GM12878 (cell line): ENCODE measurements at regions not wholly inside any gene's neighbourhood (a gene's known extent, or its start where the extent isn't known, plus 50 kb on each side); places are given as distances from the start of the nearest gene placed in this dataset.

ENCODE experiments used
- CTCF ChIP-seq, 3 experiments: IDR thresholded peaks in 2 of 3; conservative IDR thresholded peaks in 1 of 3; 2 replicates each; pipeline ENCODE4 v1.5.1; 2011; ENCODE audit warnings: low read depth in 3 of 3, low read length in 3 of 3, mild to moderate bottlenecking in 3 of 3, control low read depth in 2 of 3, moderate library complexity in 2 of 3, inconsistent platforms in 1 of 3, mixed read lengths in 1 of 3; ENCODE audit not compliant: control insufficient read depth in 2 of 3, insufficient read depth in 1 of 3; ENCODE audit errors: extremely low read depth in 1 of 3
- EP300 ChIP-seq, 2 experiments: fragments of 150-350 bp in 1 of 2; IDR thresholded peaks; 2 replicates each; pipeline ENCODE4 v1.6.1; 2011 to 2012; ENCODE audit warnings: low read depth in 2 of 2, low read length in 2 of 2, borderline replicate concordance in 1 of 2, improper control_type of control experiment in 1 of 2, inconsistent platforms in 1 of 2; ENCODE audit not compliant: control insufficient read depth in 1 of 2
- EZH2 ChIP-seq: IDR thresholded peaks from 2 replicates; pipeline ENCODE4 v1.6.1; 2012; ENCODE audit warnings: low read depth, mild to moderate bottlenecking, control low read depth, inconsistent platforms, low read length, borderline replicate concordance; ENCODE audit not compliant: control insufficient read depth
- POLR2AphosphoS5 ChIP-seq: IDR thresholded peaks from 2 replicates; pipeline ENCODE4 v1.6.1; 2011; ENCODE audit warnings: mild to moderate bottlenecking, low read length, inconsistent platforms
- RFX5 ChIP-seq: IDR thresholded peaks from 2 replicates; pipeline ENCODE4 v1.6.1; 2011; ENCODE audit warnings: low read depth, low read length, improper control_type of control experiment
- SP1 ChIP-seq: IDR thresholded peaks from one replicate; pipeline ENCODE4 v1.6.1; 2011; ENCODE audit warnings: low read depth, low read length
- TBL1XR1 ChIP-seq: IDR thresholded peaks from 2 replicates; pipeline ENCODE4 v1.6.1; 2012; ENCODE audit warnings: low read depth, low read length, improper control_type of control experiment
- TCF12 ChIP-seq: IDR thresholded peaks from 2 replicates; pipeline ENCODE4 v1.6.1; 2011; ENCODE audit warnings: low read depth, mild to moderate bottlenecking, low read length
- USF2 ChIP-seq: IDR thresholded peaks from 2 replicates; pipeline ENCODE4 v1.6.1; 2011; ENCODE audit warnings: low read depth, low read length, improper control_type of control experiment, borderline replicate concordance
- ZNF274 ChIP-seq: IDR thresholded peaks from one replicate; pipeline ENCODE4 v1.8.0; 2011; ENCODE audit not compliant: insufficient read length, insufficient read depth
- ZNF384 ChIP-seq: IDR thresholded peaks from 2 replicates; pipeline ENCODE4 v1.6.1; 2012; ENCODE audit warnings: low read depth, mild to moderate bottlenecking, low read length, improper control_type of control experiment, borderline replicate concordance

GRCh38 chr3:132867526-132867925, 145.3 kb upstream of the NPHP3 start:
- TF ChIP-seq EP300 (IDR thresholded peaks at IDR 0.05; ENCODE audit: borderline replicate concordance in 1 of 2, control insufficient read depth in 1 of 2, low read depth in 2 of 2, low read length in 2 of 2): no peak
- TF ChIP-seq CTCF (IDR thresholded peaks at IDR 0.05 in 2 of 3, conservative IDR thresholded peaks at IDR 0.05 in 1 of 3; ENCODE audit: control insufficient read depth in 2 of 3, extremely low read depth in 1 of 3, insufficient read depth in 1 of 3, low read depth in 3 of 3, low read length in 3 of 3): no peak
- no peak for TF ChIP-seq USF2
- no peak for TF ChIP-seq ZNF274
- no peak for TF ChIP-seq RFX5
- TF ChIP-seq ZNF384: no peak
- TF ChIP-seq TBL1XR1: no peak
- no peak for TF ChIP-seq TCF12
- TF ChIP-seq SP1: no peak
- TF ChIP-seq POLR2AphosphoS5: no peak
- TF ChIP-seq EZH2: no peak
